GM19463 (cell line): ENCODE measurements at regions not wholly inside any gene's neighbourhood (a gene's known extent, or its start where the extent isn't known, plus 50 kb on each side); places are given as distances from the start of the nearest gene placed in this dataset.
"Not testable (repeated sequence)": the region's sequence is repeated elsewhere in the genome, so short reads cannot be mapped to it uniquely, and the experiment has no call there.

Experiments used
- ATAC-seq: cut with Tn5 transposase; IDR thresholded peaks from one replicate; pipeline ENCODE4 v1.9.1; 2021; ENCODE audit warnings: mild to moderate bottlenecking, moderate library complexity; ENCODE audit not compliant: unreplicated experiment

DNA sequence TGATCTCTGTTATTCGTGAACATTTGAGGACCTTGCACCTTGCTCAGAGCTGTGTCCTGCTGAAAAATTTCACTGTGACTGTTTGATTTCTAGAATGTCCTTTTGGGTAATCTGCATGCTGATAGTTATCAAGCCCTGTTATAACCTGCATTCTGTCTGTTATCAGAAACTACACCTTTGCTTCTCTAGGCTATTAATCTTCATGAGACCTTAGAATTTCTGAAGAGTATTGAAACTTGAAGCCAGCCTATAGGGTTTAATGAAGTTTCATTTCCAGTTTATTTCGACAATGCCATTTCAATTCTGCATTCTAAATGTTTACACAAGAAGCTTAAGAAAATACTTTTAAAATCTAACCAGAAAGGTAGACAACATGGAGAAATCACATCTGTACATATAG lies 856.2 kb downstream of the SORCS1 start:
- ATAC-seq = no peak

DNA sequence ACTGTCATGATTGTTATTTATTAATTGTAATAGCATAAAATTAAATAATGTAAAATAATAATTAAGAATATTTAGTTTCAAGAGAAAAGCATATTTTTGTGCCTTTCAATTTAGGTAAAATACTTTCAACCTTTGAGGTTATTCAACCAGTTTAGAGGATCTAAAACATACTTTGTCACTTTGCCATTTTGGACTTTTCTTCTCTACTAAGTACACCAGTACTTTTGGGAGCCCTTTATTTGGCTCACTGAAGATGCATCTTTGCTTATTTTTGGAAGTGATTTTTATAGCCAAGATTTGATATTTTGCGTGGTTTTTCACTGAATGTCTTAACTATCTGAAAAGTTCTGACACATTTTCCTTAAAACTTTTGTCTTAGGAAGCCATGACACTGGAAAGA lies 860.5 kb downstream of the SORCS1 start:
- ATAC-seq = no peak

DNA sequence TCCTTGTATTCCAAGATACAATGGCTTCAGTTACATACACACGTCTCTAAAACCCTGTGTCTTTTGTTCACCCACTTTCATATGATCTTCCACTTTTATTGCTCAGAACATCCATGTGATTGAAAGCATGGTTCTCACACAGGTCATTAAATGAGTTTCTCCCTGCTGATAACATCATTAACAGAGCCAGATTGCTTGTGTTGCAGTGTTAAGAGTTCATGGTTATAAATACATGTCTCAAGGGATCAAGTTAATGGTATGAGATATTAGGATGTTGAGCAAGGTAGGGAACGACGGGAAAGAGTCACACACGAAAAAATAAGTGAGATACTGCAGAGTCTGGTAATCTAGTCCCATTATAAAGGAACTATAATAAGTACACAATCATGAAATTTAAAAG lies 861.5 kb downstream of the SORCS1 start:
- ATAC-seq = no peak

DNA sequence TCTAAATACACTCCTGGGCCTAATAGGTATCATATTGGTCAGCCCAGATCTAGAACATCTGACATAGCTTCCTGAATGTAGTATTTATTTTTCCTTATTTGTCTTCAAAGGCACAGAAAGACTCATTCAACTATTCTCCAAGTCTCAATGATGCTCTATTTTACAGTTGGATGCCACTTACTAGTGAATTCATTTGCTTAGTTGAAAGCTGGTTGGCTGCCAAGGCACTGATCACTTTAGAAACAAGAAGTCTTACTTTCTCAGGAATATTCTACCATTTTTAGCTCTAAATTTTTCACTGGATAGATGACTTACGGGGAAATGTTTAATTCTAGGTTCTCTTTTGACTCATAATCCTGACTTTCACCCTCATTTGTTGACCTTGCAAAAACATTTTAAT lies 863.4 kb downstream of the SORCS1 start:
- ATAC-seq = no peak

DNA sequence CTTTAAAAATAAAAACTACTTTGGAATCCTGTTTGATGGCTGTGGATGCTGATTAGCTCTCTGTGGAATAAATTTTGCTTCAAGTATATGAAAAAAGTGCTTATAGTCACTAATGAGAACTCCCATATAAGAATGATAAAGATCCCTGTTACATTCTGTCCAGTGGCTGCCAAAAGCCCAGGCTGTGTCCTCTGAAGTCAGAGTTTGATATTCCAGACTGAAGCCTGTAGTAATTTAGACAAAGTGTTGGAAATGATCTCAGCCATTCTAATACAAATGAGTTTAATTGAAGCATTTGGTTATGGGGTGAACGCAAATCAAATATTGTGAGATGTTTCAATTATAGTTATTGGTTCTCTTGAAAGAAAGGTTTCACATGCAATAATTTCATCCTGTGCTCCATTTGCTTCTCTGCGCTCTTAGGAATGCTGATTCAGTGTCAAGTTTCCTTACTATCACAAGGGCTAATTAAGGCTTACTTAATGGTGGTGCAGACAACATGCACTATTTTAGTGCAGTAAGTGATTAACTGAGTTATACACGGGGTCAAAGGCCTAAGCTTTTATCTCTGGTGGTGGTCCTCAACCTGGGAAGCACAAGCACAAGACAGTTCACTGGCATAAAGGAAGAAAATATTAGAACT lies 867.6 kb downstream of the SORCS1 start:
- no peak for ATAC-seq

DNA sequence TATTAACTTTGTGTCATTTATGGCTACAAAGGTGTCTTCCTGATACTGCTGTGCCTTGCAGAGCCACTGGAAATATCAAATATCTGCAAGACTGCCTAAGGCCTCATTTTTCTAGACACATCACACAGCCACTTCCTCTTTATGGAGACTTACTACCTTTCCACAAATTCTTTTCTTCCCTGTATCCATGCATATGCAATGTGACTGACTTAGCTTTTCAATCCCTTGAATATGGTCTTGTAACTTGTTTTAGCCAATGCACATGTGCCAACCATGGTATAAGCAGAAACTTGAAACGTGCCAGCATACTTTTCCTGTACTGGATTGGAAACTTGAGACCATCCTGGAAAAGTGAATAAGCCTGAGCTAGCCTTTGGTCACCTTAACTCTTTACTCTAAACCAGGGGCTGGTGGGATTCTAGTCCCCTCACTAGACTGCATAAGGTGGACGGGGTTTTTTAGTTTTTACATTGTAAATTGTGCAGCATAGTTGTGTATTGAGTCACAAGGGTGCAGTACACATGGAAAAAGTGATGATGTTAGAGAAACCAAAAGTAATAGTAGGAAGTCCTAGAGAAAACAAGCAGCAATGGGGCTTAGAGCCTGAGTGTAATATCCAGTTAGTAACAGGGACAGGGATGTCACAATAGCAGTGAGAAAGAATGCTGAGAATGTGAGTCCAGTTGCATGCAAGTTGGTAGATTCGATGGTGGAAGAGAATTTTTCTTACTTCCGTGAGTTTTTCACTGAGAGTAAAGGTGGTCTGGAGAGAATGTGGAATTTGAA lies 879.5 kb downstream of the SORCS1 start:
- ATAC-seq = no peak

DNA sequence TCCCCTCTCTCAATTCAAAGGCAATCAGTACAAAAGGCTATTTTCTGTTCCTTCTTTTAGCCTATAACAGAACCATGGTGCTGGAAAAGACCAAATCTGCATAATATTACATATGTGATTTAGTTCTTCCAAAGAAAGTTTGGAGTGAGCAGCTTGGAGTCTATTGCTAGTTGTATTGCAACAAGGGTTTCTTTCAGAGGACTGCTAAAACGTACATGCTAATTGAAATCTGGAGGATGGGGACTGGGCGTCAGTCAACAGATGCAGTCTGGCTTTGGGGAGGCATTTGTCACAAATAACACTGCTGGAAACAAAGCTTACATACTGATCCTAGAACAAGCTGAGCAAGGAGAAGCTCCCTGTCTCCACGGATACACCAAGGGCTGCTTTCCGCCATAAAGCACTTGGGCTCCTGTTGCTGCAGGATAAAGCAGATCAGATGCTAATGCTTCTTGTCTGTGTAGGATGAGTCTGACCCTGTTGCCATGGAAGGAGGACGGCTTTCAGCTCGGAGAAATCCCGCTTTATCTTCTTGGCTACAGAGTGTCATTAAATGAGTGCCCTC lies 883.5 kb downstream of the SORCS1 start:
- no peak for ATAC-seq

DNA sequence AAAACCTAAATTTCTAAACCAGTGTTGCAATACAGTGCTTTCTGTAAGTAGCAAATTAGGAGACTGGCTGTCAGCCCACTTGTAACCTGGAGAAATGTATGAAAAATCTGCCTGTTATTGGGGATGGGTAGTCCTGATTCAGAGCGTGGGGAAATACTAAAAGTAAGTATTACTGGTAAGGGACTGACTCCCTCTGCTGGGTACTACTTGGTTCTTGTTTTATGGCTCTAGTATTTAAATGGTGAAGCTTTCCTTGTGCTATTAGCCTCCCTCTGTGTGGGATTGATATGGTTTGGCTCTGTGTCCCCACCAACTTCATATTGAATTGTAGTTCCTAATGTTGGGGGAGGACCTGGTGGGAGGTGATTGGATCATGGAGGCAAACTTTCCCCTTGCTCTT lies 886.1 kb downstream of the SORCS1 start:
- ATAC-seq = no peak

DNA sequence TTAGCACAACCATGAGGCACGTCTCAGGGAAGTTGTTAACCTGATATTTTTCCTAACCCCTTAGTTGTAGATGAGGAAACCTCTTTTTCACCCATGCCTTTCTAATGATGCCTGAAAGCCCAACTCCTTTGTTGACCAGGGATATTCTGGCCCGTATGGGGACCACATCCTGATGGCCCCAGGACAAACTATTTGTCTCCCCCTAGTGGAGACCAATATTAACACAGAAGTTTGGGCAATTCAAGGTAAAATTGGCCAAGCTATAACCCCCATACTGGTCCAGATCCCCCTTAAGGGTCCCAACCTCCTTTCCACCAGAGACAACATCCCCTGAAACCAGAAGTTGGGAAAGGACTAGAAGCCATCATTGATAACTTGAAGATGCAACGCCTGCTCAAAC lies 893.3 kb downstream of the SORCS1 start:
- ATAC-seq = no peak

DNA sequence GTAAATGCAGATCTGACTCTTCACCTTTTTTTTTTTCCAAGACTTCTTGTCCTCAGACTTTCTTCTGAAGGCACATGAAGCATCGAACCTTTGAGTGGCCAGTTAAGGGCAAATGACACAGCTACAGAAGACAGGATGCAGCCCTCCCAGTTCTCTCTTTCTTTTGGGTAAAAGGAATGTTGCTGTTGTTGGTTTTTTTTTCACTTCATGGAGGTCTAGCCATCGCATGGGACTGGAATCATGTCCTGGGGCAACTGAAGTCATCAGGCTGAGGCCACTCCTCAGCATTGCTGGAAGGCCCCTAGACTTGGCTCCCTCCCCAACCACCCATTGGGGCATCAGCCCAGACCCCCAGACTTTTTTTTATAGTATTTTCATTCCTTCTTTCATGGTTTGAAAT lies 896.5 kb downstream of the SORCS1 start:
- ATAC-seq = no peak

DNA sequence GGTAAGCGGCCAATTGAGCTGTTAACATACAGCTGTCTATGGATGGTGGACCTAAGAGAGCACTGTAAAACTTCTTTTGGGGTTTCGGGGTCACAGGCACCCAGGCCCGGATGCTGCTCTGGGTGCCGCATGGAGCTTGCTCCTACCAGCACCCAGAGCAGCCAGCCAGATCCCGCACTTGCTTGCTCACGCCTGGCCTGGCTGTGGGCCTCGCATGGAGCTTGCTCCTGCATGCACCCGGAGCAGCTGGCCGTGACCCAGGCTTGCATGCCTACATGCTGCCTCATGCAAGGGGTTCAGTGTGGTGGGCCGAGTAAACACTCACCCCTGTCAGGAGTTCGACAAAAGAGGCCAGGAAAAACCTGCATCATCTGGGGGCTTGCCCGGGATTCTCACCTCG lies 896.9 kb downstream of the SORCS1 start:
- no peak for ATAC-seq

DNA sequence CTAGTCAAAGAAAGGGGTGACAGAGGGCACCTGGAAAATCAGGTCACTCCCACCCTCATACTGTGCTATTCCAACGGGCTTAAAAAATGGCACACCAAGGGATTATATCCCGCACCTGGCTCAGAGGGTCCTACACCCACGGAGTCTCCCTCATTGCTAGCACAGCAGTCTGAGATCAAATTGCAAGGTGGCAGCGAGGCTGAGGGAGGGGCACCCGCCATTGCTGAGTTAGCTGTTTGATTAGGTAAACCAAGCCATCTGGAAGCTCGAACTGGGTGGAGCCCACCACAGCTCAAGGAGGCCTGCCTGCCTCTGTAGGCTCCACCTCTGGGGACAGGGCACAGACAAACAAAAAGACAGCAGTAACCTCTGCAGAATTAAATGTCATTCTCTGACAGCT lies 907.1 kb downstream of the SORCS1 start:
- not testable (repeated sequence) for ATAC-seq

DNA sequence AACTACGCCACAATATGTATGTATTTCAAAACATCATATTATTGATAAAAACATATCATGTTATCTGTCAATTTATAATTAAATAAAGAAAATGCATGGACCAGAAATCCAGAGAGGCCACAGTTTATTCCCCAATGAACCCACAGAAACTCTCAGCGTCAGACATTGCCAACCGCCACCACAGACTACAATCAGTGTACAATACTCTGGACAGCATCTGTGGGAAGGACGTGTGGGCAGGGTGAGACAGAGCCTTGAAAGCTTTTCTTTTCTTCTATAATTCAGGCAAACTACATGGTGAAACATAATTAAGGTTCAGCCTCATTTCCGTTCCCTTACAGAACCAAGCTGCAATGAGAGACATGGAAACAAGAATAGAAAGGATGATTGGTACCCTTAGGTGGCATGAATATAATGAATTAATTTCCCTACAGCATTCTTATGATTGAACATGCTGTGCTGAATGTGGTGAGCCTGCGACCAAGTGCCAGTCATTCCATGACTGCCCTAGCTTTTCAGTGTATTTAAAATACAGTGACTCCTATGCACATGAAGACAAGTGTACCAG lies 909.3 kb downstream of the SORCS1 start:
- no peak for ATAC-seq

DNA sequence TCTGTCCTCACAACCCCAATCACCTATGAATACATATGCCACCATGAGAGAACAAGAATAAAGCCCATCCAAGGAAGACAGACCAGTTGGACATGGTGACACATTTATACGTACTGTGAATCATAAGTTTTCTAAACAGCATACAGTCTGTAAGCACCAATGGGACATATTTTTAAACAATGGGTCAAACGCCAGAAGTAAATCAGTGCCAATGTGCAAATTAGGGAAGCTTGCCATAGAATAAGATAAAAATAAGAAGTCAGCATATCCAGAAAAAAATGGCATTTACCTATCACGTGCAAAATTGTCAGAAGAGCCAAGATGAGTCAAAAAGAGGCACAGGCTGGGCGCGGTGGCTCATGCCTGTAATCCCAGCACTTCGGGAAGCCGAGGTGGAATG lies 910.4 kb downstream of the SORCS1 start:
- no peak for ATAC-seq

DNA sequence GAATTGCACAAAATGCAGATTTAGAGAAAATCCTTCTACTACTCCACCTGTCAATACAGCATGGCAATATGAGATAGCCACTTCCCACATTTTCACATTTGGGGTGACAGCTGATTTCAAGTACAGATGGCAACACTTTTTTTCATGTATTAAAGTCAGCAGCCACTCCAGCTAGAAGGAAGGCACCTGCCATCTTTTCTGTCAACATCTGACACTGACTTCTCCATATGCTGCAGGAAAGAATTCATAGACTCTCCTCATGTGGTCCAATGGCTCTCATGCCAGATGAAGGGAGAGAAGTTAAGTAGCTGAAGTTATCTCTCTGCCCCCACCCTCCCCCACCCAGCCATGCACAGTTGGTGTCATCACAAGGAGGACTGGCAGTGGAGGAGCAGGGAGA lies 912.0 kb downstream of the SORCS1 start:
- ATAC-seq = no peak

DNA sequence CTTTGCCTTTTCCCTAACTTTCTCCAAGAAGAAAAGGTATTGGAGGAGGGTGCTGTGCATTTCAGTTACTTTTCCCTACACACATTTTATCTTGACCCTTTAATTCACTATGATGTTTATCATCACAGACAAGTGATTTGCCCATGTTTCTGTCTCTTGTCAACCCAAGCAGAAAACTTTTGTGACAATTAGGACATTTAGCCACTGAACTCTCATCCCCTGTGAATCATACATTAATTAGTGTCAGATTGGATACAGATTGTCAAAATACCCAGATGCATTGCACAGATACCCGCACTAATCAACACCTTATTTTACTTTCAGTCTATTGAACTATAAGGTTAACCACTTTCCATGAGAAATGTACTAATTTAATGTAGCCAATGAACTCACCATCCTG lies 912.9 kb downstream of the SORCS1 start:
- no peak for ATAC-seq

DNA sequence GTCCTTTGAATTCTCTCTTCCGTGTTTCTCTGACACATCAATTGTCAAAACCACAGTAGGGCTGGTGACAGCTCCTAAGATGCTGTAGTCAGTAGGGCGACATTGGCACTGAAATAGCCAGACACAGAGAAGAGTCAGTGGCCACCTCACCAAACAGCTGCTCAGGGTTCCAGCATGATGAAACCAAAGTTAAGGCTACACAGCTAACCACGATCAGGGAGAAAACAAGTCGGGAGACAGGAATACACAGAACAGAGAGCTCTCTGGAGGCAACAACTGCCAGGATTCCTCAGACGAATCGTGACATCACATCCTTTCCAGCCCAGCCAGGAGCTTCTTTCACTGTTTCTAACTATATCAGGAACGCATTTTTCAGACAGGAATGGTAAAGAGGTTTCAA lies 922.2 kb downstream of the SORCS1 start:
- ATAC-seq = no peak

DNA sequence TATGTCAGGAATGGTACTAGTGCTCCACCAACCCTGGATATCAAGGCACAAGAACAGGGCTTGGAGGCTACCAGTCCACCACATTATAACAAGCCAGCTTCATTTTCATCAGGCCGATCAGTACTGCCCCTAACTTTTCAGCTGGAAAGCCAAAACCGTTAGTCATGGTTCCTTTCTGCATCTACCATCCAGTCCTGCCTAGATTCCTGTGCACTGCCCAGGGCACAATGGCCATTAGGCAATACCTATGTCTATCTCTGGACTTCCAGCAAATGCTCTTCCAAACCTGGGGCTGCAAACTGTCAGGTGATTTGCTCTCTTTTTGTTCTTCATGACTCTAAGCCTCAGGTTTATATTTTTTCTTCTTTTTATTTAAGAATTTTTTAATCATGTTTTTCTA lies 937.7 kb downstream of the SORCS1 start:
- no peak for ATAC-seq

DNA sequence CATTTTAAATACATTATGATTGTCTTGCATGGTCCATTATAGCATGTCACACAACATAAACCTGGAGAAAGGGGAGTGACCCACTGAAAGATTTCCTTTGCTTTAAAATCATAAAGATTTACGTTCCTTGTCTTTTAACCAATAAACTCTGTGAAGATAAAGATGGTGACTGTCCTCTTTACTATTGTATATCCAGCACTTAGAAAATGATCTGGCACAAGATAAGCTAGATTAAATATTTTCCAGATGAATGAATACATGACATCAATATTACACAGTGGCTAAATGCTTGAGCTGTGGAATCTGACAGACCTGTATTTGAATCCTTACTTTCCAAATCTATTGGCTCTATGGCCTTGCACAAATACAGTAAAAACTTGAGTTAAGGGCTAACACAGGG lies 938.4 kb downstream of the SORCS1 start:
- ATAC-seq = no peak

DNA sequence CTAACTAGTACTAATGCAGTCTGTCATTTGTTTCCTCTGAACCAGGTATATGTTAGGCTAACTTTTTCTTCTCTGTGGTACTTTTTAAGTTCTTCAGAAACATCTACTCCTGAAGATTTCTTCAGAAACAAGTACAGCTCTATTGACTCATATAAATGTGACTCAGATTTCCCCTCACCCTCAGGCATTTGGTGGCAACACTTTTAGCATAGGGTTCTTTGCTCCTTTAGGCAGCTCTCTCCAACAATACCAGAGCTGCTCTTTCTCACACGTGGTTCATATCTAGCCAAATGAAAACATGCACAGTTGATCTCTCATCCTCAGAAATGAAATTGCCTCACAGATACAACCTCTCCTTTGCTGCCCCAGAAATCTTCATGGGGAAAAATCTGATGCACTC lies 939.8 kb downstream of the SORCS1 start:
- ATAC-seq = no peak

DNA sequence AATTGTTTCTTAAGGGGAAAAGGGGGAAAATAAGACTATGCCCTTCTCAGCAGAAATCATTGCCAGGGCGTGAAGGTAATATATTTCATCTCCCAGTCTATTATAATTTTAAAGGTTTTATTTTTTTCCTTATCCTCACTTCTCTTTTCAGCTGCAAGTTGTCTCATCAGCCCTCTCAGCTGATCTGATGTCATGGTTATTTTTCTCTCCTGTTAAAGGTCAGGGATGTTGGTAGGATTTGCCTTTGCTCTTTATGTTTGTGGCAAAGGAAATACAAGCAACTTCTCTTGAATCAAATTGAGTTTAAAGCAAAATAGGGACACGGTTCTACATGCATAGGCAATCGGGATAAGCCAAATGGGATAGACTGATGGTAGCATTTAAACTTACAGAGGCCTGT lies 946.9 kb downstream of the SORCS1 start:
- ATAC-seq = no peak

DNA sequence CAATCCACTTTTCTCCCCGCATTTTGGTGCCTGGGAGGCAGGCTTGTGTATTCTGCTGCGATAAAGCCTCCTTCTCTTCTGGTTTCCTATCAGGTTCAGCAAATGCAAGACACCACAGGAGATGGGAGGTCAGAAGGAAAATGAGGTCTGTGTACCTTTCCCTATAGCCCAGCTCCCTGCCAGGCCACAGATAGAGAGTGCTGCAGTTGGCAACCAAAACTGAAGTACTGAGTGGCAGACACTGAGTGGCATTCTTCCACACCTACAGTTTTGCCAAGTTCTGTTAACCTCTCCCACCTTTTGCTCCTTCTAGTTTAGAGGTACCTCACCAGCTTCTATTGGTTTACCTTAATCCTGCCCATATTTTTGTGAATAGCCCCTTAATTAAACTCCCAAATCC lies 948.4 kb downstream of the SORCS1 start:
- ATAC-seq = no peak
